NB4 (cell line): ENCODE measurements at regions not wholly inside any gene's neighbourhood (a gene's known extent, or its start where the extent isn't known, plus 50 kb on each side); places are given as distances from the start of the nearest gene placed in this dataset.

Source experiments
- CTCF ChIP-seq: IDR thresholded peaks from one replicate; pipeline ENCODE4 v1.5.1; 2012; ENCODE audit warnings: low read depth, low read length
- MAX ChIP-seq: IDR thresholded peaks from 2 replicates; pipeline ENCODE4 v1.6.1; 2011; ENCODE audit warnings: low read depth, low read length
- MYC ChIP-seq: IDR thresholded peaks from 2 replicates; pipeline ENCODE4 v1.6.1; 2011; ENCODE audit warnings: low read depth, low read length
- POLR2A ChIP-seq: IDR thresholded peaks from 2 replicates; pipeline ENCODE4 v1.6.1; 2011; ENCODE audit warnings: mild to moderate bottlenecking; ENCODE audit not compliant: insufficient read length; ENCODE audit errors: extremely low read depth

GRCh38 chr11:69950621-69951020 lies 127.5 kb upstream of the ANO1 start:
- TF ChIP-seq CTCF = no peak
- TF ChIP-seq POLR2A = no peak
- TF ChIP-seq MAX = no peak
- no peak for TF ChIP-seq MYC
